Stimulated activated memory B cell treated with anti-CD40 and anti-IgM and Interleukin-4, amounts not matched to agents 10 μg/mL and 1 μg/mL and 100 μg/mL, for 72 hours (primary cell): ENCODE measurements at regions not wholly inside any gene's neighbourhood (a gene's known extent, or its start where the extent isn't known, plus 50 kb on each side); places are given as distances from the start of the nearest gene placed in this dataset.

Experiments used
- ATAC-seq: fragments of 150-1000 bp; cut with Tn5 transposase; 2 replicates; pipeline ENCODE4 v1.10.0; 2021
- H3K27ac Mint-ChIP-seq: one replicate; pipeline ENCODE4 v1.8.0; 2022; ENCODE audit warnings: mild to moderate bottlenecking, mixed read lengths
- H3K27me3 Mint-ChIP-seq: one replicate; pipeline ENCODE4 v1.8.0; 2022; ENCODE audit warnings: mixed read lengths
- H3K36me3 Mint-ChIP-seq: one replicate; pipeline ENCODE4 v1.8.0; 2022; ENCODE audit warnings: mixed read lengths
- H3K4me1 Mint-ChIP-seq: one replicate; pipeline ENCODE4 v1.8.0; 2022; ENCODE audit warnings: mixed read lengths
- H3K4me3 Mint-ChIP-seq: one replicate; pipeline ENCODE4 v1.8.0; 2022; ENCODE audit warnings: mild to moderate bottlenecking, moderate library complexity, mixed read lengths
- H3K9me3 Mint-ChIP-seq: one replicate; pipeline ENCODE4 v1.8.0; 2022; ENCODE audit warnings: mixed read lengths

GRCh38 chr3:5735896-5736295 is 548.4 kb downstream of the EDEM1 start:
- Mint-ChIP-seq H3K27ac (no peak overlapping the region), H3K27me3 (no peaks in the 10 kb centered on the region), H3K9me3 (peaks cover 3% of the 10 kb centered on the region), H3K36me3 (no peaks in the 10 kb centered on the region), H3K4me3 (no peak overlapping the region), H3K4me1 (no peaks in the 10 kb centered on the region)
- no peak for ATAC-seq

- no peak for ATAC-seq
- H3K4me1 Mint-ChIP-seq = no peaks in the 10 kb centered on the region
- H3K36me3 Mint-ChIP-seq = no peaks in the 10 kb centered on the region
- peaks cover 3% of the 10 kb centered on the region for H3K9me3 Mint-ChIP-seq
- H3K27me3 Mint-ChIP-seq = no peaks in the 10 kb centered on the region
- no peak overlapping the region for H3K4me3 Mint-ChIP-seq
- no peak overlapping the region for H3K27ac Mint-ChIP-seq
Measured at GRCh38 chr3:5739299-5739935, 551.9 kb downstream of the EDEM1 start.

GRCh38 chr3:5739949-5740348 is 552.4 kb downstream of the EDEM1 start:
- H3K9me3 Mint-ChIP-seq = peaks cover 3% of the 10 kb centered on the region
- H3K4me1 Mint-ChIP-seq = no peaks in the 10 kb centered on the region
- ATAC-seq = no peak
- H3K4me3 Mint-ChIP-seq = no peak overlapping the region
- no peaks in the 10 kb centered on the region for H3K36me3 Mint-ChIP-seq
- no peaks in the 10 kb centered on the region for H3K27me3 Mint-ChIP-seq
- no peak overlapping the region for H3K27ac Mint-ChIP-seq

GRCh38 chr3:5741017-5741416 is 553.5 kb downstream of the EDEM1 start:
- H3K27me3 Mint-ChIP-seq = no peaks in the 10 kb centered on the region

GRCh38 chr3:5750091-5750490 is 562.6 kb downstream of the EDEM1 start:
- Mint-ChIP-seq H3K27ac (no peak overlapping the region), H3K27me3 (no peaks in the 10 kb centered on the region), H3K4me1 (peaks cover 5% of the 10 kb centered on the region), H3K4me3 (no peak overlapping the region), H3K36me3 (no peaks in the 10 kb centered on the region), H3K9me3 (no peaks in the 10 kb centered on the region)
- no peak for ATAC-seq

More at GRCh38 chr3:5741017-5741416, 553.5 kb downstream of the EDEM1 start:
- Mint-ChIP-seq H3K9me3 (peaks cover 3% of the 10 kb centered on the region), H3K4me3 (no peak overlapping the region), H3K27ac (no peak overlapping the region), H3K36me3 (no peaks in the 10 kb centered on the region), H3K4me1 (no peaks in the 10 kb centered on the region)
- no peak for ATAC-seq

GRCh38 chr3:5750874-5751640 is 563.5 kb downstream of the EDEM1 start:
- no peak for ATAC-seq
- Mint-ChIP-seq H3K36me3 (no peaks in the 10 kb centered on the region), H3K9me3 (no peaks in the 10 kb centered on the region), H3K4me3 (no peak overlapping the region), H3K27me3 (no peaks in the 10 kb centered on the region), H3K4me1 (peaks cover 5% of the 10 kb centered on the region), H3K27ac (no peak overlapping the region)

- H3K27me3 Mint-ChIP-seq = no peaks in the 10 kb centered on the region
- H3K4me3 Mint-ChIP-seq = no peak overlapping the region
- H3K9me3 Mint-ChIP-seq = no peaks in the 10 kb centered on the region
- no peak overlapping the region for H3K27ac Mint-ChIP-seq
- peaks cover 5% of the 10 kb centered on the region for H3K4me1 Mint-ChIP-seq
- H3K36me3 Mint-ChIP-seq = no peaks in the 10 kb centered on the region
- no peak for ATAC-seq
Measured at GRCh38 chr3:5754602-5755001, 567.1 kb downstream of the EDEM1 start.

GRCh38 chr3:5756443-5756842 is 568.9 kb downstream of the EDEM1 start:
- no peak overlapping the region for H3K4me3 Mint-ChIP-seq
- no peaks in the 10 kb centered on the region for H3K36me3 Mint-ChIP-seq
- no peak overlapping the region for H3K27ac Mint-ChIP-seq
- no peak for ATAC-seq
- no peaks in the 10 kb centered on the region for H3K27me3 Mint-ChIP-seq
- no peaks in the 10 kb centered on the region for H3K9me3 Mint-ChIP-seq
- H3K4me1 Mint-ChIP-seq = peaks cover 5% of the 10 kb centered on the region

GRCh38 chr3:5757213-5757804 is 569.8 kb downstream of the EDEM1 start:
- Mint-ChIP-seq H3K36me3 (no peaks in the 10 kb centered on the region), H3K4me3 (no peak overlapping the region), H3K27ac (no peak overlapping the region), H3K4me1 (peaks cover 5% of the 10 kb centered on the region), H3K27me3 (no peaks in the 10 kb centered on the region), H3K9me3 (no peaks in the 10 kb centered on the region)
- ATAC-seq = no peak

- H3K36me3 Mint-ChIP-seq = no peaks in the 10 kb centered on the region
- H3K4me3 Mint-ChIP-seq = no peak overlapping the region
- H3K27ac Mint-ChIP-seq = no peak overlapping the region
- peaks cover 5% of the 10 kb centered on the region for H3K4me1 Mint-ChIP-seq
- ATAC-seq = no peak
- H3K9me3 Mint-ChIP-seq = no peaks in the 10 kb centered on the region
- no peaks in the 10 kb centered on the region for H3K27me3 Mint-ChIP-seq
Measured at GRCh38 chr3:5758699-5759098, 571.2 kb downstream of the EDEM1 start.

- Mint-ChIP-seq H3K9me3 (no peaks in the 10 kb centered on the region), H3K36me3 (no peaks in the 10 kb centered on the region), H3K27ac (no peak overlapping the region), H3K27me3 (no peaks in the 10 kb centered on the region), H3K4me1 (no peaks in the 10 kb centered on the region), H3K4me3 (no peak overlapping the region)
- no peak for ATAC-seq
Measured at GRCh38 chr3:5762506-5762905, 575.0 kb downstream of the EDEM1 start.

GRCh38 chr3:5766848-5767247 is 579.3 kb downstream of the EDEM1 start:
- ATAC-seq = no peak
- Mint-ChIP-seq H3K4me1 (no peaks in the 10 kb centered on the region), H3K36me3 (no peaks in the 10 kb centered on the region), H3K4me3 (no peak overlapping the region), H3K27me3 (no peaks in the 10 kb centered on the region), H3K9me3 (no peaks in the 10 kb centered on the region), H3K27ac (no peak overlapping the region)

- H3K27ac Mint-ChIP-seq = no peak overlapping the region
- no peaks in the 10 kb centered on the region for H3K27me3 Mint-ChIP-seq
- H3K36me3 Mint-ChIP-seq = no peaks in the 10 kb centered on the region
- H3K9me3 Mint-ChIP-seq = no peaks in the 10 kb centered on the region
- no peak for ATAC-seq
- H3K4me1 Mint-ChIP-seq = no peaks in the 10 kb centered on the region
- H3K4me3 Mint-ChIP-seq = no peak overlapping the region
Measured at GRCh38 chr3:5767304-5767703, 579.8 kb downstream of the EDEM1 start.

- H3K36me3 Mint-ChIP-seq = no peaks in the 10 kb centered on the region
- no peak for ATAC-seq
- H3K4me1 Mint-ChIP-seq = no peaks in the 10 kb centered on the region
Measured at GRCh38 chr3:5768281-5768945, 580.9 kb downstream of the EDEM1 start.

GRCh38 chr3:5769825-5770224 is 582.3 kb downstream of the EDEM1 start:
- Mint-ChIP-seq H3K4me1 (no peaks in the 10 kb centered on the region), H3K4me3 (no peak overlapping the region), H3K27me3 (no peaks in the 10 kb centered on the region), H3K36me3 (no peaks in the 10 kb centered on the region), H3K9me3 (no peaks in the 10 kb centered on the region), H3K27ac (no peak overlapping the region)
- ATAC-seq = no peak

More at GRCh38 chr3:5768281-5768945, 580.9 kb downstream of the EDEM1 start:
- Mint-ChIP-seq H3K27me3 (no peaks in the 10 kb centered on the region), H3K4me3 (no peak overlapping the region), H3K9me3 (no peaks in the 10 kb centered on the region), H3K27ac (no peak overlapping the region)
